CD1c-positive myeloid dendritic cell (primary cell): ENCODE measurements at regions not wholly inside any gene's neighbourhood (a gene's known extent, or its start where the extent isn't known, plus 50 kb on each side); places are given as distances from the start of the nearest gene placed in this dataset.
A peak's percentile ranks its signal among the peaks of the same experiment; 100 is the strongest.
"Not testable (repeated sequence)": the region's sequence is repeated elsewhere in the genome, so short reads cannot be mapped to it uniquely, and the experiment has no call there.

Experiments
- DNase-seq: peaks from one replicate; pipeline ENCODE4 v3.0.0-alpha.2; 2016; ENCODE audit errors: extremely low spot score

DNA sequence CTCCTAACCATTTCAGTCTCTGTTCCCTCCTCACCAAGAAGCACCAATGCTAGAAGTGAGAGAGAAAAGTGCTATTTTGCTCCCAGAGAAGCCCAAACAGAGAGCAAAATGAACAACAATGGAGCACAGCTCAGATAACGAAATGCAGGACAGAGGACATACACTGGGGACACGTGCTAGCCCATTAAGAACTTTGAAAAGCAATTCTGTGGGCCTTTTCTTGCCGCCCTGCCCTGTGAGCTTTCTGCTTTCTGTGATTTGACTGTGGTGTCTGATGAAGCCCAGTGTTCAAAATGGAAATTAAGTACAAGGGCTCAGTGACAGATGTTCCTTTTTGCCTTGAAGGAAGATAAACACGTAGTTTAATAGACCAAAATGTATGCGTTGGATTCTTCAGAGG lies 130.8 kb downstream of the S1PR1 start:
- DNase-seq: no peak

DNA sequence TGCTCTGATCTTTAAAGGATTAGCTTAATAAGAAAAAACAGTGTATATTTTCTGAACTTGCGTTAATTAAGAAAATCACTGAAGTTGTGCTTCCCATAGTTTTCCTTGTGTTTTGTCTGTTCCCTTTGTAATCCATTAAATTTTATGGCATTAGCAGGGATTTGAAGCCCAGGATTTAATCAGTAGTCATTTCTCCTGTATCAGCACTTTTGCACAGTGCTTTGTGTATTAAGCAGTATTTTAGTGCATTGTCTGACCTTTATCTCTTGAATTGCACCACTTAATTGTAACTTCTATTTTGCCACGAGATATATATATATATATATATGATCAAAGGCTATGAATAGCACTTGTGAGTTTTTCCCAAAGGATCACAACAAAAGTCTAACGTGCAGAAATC lies 133.7 kb downstream of the S1PR1 start:
- no peak for DNase-seq

GRCh38 chr1:101371259-101371658 lies 134.4 kb downstream of the S1PR1 start:
- DNase-seq: no peak

DNA sequence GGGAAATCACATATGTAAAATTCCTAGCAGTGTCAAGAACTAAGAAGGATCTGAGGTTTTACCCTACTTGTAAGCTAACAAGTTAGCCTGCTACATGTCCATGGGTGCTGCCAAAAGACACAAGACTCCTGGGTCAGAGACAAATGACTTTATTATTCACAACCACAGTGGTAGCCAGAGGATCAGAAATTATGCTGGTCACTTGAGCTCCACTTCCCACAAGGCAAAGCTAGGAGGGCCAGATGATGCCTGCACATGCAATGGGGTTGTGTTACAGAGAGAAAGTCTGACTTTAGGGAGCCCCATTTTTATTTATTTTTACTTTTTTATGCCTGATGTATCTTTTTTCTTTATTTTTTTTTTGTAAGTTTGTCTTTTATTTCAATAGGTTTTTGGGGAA lies 136.8 kb downstream of the S1PR1 start:
- DNase-seq: no peak

DNA sequence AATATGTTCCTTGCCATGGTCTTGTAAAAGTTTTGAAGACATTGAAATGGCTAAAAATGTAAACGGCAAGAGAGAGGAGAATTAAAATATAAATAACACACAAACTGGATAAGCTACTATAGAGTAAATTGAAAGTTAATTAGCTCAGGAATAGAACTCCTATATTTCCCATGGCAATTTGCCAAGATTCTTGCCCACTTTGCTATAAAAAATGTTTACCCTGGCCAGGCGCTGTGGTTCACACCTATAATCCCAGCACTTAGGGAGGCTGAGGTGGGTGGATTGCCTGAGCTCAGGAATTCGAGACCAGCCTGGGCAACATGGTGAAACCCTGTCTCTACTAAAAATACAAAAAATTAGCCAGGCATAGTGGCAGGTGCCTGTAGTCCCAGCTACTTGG lies 138.6 kb downstream of the S1PR1 start:
- DNase-seq: not testable (repeated sequence)

DNA sequence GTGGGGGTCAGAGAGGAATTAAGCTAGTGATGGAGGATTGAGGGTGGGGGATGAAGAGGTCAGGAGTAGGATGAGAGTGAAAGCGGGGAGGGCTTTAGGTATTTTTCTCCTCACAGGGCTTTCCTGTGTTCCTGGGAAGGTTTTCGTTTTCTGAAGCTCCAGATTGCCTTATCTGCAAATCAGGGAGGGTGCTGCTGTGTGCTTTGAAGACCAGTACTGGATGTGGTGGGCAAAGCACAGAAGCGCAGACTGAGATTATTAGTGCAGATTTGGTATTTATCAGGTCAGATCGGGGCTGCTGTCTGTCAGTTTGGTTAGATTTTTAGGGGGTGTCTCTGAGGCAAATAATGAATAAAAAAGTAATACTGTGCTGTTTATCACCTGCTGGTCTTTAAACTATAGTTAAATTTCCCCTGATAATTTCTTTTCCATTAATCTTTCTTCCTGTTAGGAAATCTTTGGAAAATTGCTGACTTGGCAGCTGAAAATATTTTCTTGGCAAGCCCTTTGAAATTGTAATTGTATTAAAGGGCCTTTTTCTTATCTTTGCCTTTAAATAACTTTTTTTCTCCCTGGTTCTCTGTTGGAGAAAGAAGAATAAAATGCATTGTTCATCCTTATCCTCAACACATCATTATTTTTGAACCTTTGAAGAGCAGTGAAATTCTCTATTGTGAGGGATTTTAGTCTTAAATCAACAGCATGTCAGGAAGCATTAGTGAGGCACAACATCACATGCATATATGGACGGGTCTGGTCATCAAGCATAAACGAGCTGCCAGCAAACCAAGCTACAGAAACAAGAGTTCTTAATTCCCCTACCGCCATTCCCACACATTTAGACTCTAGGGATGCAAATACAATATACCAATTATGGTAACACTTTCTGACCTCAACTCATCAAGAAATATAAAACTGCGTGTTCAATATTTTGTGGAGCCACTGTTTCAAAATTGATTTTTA lies 139.6 kb downstream of the S1PR1 start:
- DNase-seq: no peak

DNA sequence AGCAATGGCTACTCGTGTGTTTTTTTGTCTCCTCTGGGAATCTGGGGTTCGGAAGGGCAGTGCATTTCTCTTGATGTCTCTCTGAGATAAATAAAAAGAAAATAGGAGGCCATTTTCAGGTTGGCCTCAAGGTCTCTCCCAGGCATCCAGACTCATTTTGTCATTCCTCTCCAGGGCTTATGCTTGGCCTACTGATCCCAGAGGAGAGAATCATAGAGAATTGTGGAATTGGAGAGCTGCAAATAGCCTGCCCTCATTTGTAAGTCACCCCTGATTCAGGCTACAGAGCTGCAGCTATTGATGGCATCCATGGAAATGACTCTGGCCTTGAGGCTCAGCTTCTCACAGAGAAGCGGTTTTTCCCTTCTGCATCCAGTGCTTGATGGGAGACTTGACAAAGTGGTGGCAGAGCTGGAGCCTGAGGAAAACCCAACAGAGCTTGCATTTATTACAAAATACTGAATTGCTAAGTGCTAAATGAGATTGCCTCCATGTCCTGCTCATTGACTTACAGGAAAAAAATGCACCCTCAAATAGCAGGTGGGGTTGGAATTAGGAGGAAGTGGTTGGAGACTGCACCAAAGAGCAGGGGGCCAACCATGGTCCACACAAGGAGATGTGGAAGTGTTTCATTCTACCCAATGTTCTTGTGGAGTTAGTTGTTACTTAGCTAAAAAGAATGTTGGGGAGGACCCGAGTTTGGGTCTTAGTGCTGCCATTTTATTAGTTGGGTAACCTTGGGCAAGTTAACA lies 140.4 kb downstream of the S1PR1 start:
- DNase-seq: no peak

DNA sequence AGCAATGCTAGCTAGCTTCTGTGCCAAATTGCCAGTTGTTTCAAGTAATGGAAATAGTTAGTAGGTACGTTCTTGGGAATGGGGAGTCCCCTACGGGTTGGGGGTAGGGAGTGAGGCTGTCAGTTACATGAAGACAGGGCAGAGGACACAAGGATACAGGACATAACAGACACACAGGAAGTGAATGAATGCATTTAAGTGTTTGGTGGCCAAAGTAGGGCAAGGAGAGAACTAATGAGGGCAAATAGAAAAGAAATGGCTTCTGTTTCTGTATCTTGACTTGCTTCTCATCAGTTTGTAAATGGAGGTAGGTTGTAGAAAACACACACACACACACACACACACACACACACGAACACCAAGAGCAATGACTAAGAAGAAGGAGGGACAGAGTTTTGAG lies 142.2 kb downstream of the S1PR1 start:
- DNase-seq: no peak

DNA sequence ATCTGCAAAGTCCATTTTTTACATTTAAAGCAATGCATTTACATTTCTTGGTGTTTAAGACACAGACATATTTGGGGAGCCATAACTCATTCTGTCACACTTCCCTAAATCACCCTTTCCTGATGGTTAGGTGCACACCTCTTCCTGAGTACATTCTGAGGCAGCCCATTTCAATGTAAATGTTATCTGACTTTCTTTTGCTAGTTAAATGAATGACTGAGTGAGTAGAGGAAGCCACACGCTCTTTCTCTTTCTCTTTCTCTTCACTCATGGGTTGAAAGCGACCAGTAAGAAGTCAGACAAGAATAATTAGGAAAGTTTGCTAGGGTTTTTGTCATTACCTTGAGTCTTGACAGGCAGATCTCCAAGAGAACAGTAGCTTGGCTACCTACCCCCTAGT lies 143.1 kb downstream of the S1PR1 start:
- DNase-seq: no peak

- DNase-seq: no peak
Observed at GRCh38 chr1:101382135-101382534, 145.3 kb downstream of the S1PR1 start.

DNA sequence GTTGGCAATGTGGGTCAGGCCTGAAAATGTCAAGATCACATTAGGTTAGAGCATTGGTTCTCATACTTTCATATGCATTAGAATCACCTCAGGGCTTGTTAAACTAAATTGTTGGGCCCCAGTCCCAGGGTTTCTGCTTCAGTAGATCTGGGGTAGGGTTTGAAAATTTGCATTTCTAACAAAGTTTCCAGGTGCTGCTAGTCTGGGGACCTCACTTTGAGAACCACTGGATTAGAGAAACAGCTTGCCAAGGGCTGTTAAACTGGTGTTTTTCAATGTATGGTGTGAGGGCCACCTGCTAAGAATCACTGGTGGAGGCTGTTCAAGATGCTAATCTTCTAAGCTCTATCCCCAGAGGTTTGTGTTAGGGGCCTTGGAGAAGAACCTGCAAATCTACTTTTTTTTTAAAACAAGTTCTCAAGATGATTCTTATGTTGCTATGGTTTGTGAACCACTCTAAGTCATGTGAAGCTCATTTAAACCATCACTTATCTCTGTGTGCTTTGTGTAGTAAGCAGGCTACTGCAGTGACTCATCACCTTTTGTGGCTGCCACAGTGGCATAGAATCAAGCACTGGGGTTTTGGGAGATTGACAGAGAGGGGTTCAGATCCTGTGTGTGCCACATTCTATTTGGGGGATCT lies 152.2 kb downstream of the S1PR1 start:
- DNase-seq: no peak

- no peak for DNase-seq
Observed at GRCh38 chr1:101389547-101389929, 152.7 kb downstream of the S1PR1 start.

DNA sequence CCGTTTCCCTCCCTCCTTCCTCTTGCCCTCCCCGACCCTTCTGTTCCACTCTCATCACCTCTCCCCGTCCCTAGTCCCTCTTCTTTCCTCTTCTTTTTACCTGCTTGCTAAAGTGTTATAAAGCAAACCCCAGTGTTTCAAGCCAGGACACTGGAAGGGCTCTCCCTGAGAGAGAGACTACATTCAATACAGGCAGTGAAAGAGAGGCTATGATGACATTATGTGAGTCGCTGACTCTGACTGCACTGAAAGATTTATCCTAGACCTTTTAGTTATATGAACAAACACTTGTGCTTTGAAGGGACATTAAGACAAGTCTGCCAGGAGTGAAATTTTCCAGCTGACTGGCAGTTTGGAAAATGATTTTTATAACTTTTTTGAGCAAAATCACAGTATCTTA lies 155.7 kb downstream of the S1PR1 start:
- DNase-seq: no peak

DNA sequence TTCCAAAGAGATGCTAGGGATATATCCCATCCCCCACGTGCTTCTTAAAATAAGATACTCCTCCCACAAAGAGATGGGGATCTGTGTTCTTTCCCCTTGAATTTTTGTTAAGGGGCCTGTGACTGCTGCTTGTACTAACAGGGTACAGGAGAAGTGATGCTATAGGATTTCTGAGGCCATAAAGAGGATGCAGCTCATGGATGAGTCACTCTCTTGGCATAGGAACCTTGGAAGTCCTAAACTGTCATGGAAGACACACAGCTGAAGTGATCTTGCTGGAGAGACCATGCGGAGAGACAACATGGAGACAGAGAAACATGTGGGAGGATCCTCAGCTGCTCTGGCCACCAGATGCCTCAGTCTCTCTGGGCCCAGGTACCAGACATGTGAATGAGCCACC lies 157.2 kb downstream of the S1PR1 start:
- DNase-seq: no peak

GRCh38 chr1:101399222-101399621 lies 162.4 kb downstream of the S1PR1 start:
- DNase-seq: no peak

GRCh38 chr1:101406271-101406670 lies 169.5 kb downstream of the S1PR1 start:
- DNase-seq: no peak

- DNase-seq: no peak
Observed at GRCh38 chr1:101406681-101407080, 169.9 kb downstream of the S1PR1 start.

GRCh38 chr1:101407505-101408211 lies 170.8 kb downstream of the S1PR1 start:
- peak; percentile 17 for DNase-seq

DNA sequence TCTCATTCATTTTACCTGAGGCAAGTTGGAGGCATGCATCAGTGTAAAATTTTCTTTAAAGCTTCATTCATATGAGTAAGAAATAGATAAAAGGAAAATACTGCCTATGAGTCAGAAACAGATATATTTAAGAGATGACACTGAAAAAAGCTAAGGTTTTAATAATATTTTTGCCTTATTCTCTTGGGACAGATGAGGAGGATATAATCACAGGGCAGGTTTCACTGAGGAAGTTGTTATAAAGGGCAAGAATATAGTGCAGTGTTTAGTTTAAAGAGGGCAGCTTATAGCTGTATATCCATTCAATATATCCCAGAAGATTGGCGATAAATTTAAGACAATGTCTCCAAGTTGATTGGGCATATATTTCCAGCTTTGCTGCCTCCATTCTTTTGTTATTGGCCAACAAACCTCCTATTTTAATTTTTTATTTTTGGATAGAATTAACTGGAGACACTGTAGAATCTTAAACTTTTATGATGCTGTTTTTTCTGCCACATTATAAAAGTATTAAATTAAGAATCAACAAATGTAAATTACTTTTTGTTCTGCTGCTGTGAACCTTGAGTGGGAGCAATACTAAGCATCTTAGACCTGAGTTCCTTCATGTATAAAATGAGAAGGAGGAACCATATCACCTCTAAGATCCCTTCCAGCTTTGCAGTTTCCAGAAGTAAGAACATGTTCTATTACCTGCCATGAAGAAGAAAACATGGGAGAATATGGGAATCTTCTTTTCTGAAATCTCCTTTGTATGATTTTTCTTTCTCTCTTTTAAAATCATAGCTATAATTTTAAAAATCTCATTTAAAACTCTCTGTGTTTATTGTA lies 171.6 kb downstream of the S1PR1 start:
- no peak for DNase-seq

DNA sequence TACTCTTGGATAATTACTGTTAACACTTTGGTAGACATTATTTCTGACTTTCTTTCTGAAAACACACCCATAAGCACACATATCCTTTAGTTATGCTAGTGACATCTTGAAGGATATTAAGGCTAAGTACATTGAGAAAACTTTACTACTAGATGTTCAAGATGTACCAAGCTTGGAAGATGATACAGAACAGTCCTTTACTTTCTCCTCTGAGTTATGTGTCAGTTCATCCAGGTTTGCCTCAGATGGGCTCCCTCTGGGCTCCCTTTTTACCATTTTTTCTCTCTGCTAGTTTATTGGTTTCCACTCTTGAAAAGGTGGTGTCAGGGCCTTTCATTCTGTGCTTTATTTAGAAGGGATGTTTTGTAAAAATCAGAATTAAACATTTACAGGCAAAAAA lies 172.3 kb downstream of the S1PR1 start:
- DNase-seq: no peak
